GM12874 (cell line): ENCODE measurements at regions not wholly inside any gene's neighbourhood (a gene's known extent, or its start where the extent isn't known, plus 50 kb on each side); places are given as distances from the start of the nearest gene placed in this dataset.

Experiments
- CTCF ChIP-seq: IDR thresholded peaks from 2 replicates; pipeline ENCODE4 v1.5.1; 2011; ENCODE audit warnings: low read depth, mild to moderate bottlenecking, control low read depth, low read length, moderate library complexity; ENCODE audit not compliant: insufficient read depth

DNA sequence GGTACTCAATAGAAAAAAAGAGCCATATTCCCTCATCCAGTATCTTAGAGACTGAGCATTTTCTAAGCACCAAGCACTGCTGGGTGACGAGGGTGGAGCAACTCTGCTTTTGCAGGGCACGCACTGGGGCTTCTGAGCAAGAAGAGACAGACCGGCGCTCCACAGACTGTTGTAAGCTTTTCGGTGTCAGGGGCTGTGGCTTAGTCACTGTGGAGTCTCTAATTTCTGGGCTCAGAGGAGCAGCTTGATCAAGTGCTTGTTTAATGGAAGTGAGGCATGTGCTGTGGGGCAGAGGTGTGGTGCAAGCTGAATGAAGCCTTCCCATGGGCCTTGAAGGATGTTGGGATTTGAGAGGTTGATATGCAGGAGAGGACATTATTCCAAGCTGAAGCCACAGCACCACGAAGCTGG, 227.1 kb downstream of the MYCN start:
- TF ChIP-seq CTCF, result no peak

DNA sequence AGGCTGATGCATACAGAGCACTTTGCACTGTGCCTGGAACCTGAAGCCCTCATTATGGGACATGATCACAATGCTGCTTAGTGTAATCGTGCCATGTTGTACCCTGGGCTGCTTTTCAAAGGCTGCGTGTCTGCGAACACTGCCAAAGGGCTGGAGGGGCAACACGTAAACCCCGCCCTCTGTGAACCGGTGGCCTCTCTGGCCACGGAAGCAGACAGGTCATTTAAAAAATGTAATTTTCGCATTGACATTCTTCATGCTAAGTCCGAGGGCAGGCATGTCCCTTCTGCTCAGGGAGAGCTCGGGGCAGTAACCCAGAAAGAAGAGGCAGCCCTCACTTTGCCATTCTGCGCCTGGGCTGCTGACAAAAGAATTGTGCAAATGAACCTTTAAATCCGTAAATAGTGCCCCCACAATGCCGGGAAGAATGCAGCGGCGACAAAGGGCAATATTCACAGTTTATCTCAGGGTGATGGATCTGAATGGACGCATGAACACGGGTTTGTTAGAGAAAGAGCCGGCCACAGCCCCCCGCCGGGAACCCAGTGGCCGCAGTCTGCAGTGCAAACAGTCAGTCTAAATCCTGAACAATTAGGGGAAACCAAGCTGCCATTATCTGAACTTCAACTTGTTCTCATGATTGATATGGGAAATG, 226.1 kb downstream of the MYCN start:
- no peak for TF ChIP-seq CTCF

GRCh38 chr2:16165518-16166326, 225.4 kb downstream of the MYCN start:
- TF ChIP-seq CTCF, result no peak

DNA sequence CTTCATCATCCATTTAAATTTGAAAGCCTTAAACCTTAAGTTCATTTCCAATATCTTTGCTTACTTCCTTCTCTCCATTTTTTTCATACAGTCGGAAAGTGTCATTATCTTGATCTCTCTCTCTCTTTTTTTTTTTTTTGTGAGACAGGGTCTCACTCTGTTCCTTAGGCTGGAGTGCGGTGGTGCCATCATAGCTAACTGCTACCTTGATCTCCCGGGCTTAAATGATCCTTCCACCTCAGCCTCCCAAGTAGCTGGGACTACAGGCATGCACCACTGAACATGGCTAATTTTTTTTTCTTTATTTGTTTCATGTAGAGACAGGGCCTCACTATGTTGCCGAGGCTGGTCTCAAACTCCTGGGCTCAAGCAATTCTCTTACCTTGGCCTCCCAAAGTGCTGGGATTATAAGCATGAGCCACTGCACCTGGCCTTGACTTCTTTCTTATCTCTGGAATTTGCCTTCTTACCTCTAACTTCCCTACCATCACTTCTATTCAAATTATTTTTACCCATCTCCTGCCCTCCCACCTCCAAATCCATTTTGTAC, 222.2 kb downstream of the MYCN start:
- no peak for TF ChIP-seq CTCF

DNA sequence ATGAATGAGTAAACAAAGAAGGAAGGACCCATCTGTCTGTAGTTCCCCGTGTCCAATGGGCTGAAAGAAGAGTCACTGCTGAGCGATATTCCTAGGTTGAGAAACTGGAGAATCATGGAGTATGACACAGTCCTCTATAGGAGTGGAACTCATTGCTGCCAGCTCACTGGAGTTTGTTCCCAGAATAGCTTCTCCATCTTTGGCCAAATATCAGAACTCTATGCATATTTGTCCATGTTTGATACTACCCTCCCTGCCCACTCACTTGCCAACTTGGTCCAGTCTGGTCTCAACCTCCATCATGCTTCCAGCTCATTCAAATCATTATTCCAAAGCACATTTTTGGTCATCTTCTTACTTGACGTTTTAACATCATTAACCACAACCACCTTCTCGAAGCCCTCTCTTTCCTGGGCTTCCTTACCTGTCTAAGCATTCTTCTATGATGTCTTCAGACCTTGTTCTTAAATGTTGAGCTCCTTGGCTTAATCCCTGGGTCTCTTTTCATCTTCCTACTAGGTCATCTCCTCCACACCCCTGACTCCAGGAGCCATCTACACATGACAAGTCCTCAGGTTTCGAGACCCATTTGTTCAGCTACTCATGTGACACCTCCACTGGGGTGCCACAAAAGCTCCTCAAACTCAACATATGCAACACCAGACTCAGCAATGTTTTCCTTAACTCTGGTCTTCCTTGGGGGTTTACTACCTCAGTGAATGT, 221.6 kb downstream of the MYCN start:
- no peak for TF ChIP-seq CTCF

DNA sequence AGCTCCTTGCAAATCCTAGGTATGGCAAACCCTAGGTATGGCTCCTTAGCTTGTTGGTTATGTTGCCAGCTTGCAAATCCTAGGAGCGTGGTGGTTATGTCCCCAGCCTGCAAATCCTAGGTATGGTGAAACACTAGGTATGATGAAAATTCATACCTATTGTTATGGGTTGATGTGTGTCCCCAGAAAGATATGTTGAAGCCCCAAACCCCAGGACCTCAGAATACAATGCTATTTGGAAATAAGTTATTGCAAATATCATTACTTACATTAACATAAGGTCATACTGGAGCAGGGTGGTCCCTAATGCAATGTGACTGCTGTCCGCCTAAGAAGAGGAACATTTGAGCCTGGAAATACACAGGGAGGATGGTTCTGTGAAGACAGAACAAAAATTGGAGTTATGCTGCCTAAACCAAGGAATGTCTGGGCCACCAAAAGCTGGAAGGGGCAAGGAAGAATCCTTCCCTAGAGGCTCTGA, 220.8 kb downstream of the MYCN start:
- no peak for TF ChIP-seq CTCF
